Panc1 (cell line): ENCODE measurements at regions not wholly inside any gene's neighbourhood (a gene's known extent, or its start where the extent isn't known, plus 50 kb on each side); places are given as distances from the start of the nearest gene placed in this dataset.

Experiments used
- ATAC-seq: fragments of 200-7000 bp; cut with Tn5 transposase; 2 replicates; pipeline ENCODE4 v1.9.1; 2020; ENCODE audit warnings: mild to moderate bottlenecking, moderate library complexity
- BruUV-seq: library from RNA; stranded (reverse); fragments of 400-500 nt; replicated peaks from 2 replicates; lab custom pipeline; 2021; lab: Mats Ljungman, UMichigan
- CTCF ChIA-PET: fragments of 300-600 bp; sonication (Branson Sonifier 250); formaldehyde crosslinking; loops from one replicate; lab custom pipeline; 2022; ENCODE audit warnings: antibody characterized with exemption; lab: Charles Lee
- POLR2A ChIA-PET: fragments of 300-600 bp; sonication (Branson Sonifier 250); formaldehyde crosslinking; loops from one replicate; lab custom pipeline; 2022; ENCODE audit warnings: antibody characterized with exemption; lab: Charles Lee
- DNase-seq: peaks from one replicate; pipeline ENCODE4 v3.0.0-alpha.2; 2010; ENCODE audit warnings: low read depth, low spot score
- H3K27ac ChIP-seq: 2 replicates; pipeline ENCODE4 v1.5.1; 2011; ENCODE audit warnings: mild to moderate bottlenecking, low read length, inconsistent platforms
- H3K27me3 ChIP-seq: fragments of 200-500 bp; sonication (Bioruptor generic); 2 replicates; pipeline ENCODE4 v1.6.0; 2014; ENCODE audit warnings: low read length, inconsistent platforms; ENCODE audit not compliant: control insufficient read depth, insufficient read depth
- H3K36me3 ChIP-seq: fragments of 200-500 bp; sonication (Bioruptor generic); 2 replicates; pipeline ENCODE4 v1.5.1; 2014; ENCODE audit warnings: inconsistent platforms, mild to moderate bottlenecking, low read length, moderate library complexity; ENCODE audit not compliant: control insufficient read depth, insufficient read depth
- H3K4me1 ChIP-seq: 2 replicates; pipeline ENCODE4 v1.5.1; 2011; ENCODE audit warnings: inconsistent platforms, mild to moderate bottlenecking, low read length, moderate library complexity; ENCODE audit not compliant: control insufficient read depth, insufficient read depth
- H3K4me3 ChIP-seq, 2 experiments: 2 replicates each; pipeline ENCODE4 v1.5.1; 2011 to 2012; ENCODE audit warnings: low read depth in 2 of 2, low read length in 2 of 2, mild to moderate bottlenecking in 2 of 2, inconsistent platforms in 1 of 2, moderate library complexity in 1 of 2
- H3K9me3 ChIP-seq: fragments of 200-500 bp; sonication (Bioruptor generic); 2 replicates; pipeline ENCODE4 v1.5.1; 2014; ENCODE audit warnings: low read depth, mild to moderate bottlenecking, inconsistent platforms, low read length, moderate library complexity; ENCODE audit not compliant: control insufficient read depth, insufficient read depth
- POLR2AphosphoS5 ChIP-seq: IDR thresholded peaks from 2 replicates; pipeline ENCODE4 v1.6.1; 2012; ENCODE audit warnings: mild to moderate bottlenecking, low read depth, low read length, moderate library complexity
- SIN3A ChIP-seq: IDR thresholded peaks from 2 replicates; pipeline ENCODE4 v1.6.1; 2012; ENCODE audit warnings: low read depth, mild to moderate bottlenecking, low read length, moderate library complexity, borderline replicate concordance; ENCODE audit not compliant: insufficient read depth
- TCF7L2 ChIP-seq: IDR thresholded peaks from 2 replicates; pipeline ENCODE4 v1.6.1; 2011; ENCODE audit warnings: mild to moderate bottlenecking, low read depth, low read length, inconsistent platforms
- in situ Hi-C: cut with HindIII; loops from 2 replicates; pipeline ENCODE4 v1.10.0; 2016; ENCODE audit warnings: low sequenced_read_pairs, low pct_unique_long_range_greater_than_20kb
- intact Hi-C: fragments of 100-400 bp; cut with micrococcal nuclease; formaldehyde crosslinking; loops from one replicate; pipeline ENCODE4 v1.10.0; 2022; ENCODE audit not compliant: unreplicated experiment
- TF ChIP-seq, protein P1 (sequence below), 2 experiments: IDR thresholded peaks; 2 replicates each; pipeline ENCODE4 v1.6.1; 2011 to 2012; ENCODE audit warnings: low read depth in 2 of 2, control low read depth in 1 of 2, low read length in 1 of 2, mild to moderate bottlenecking in 1 of 2, moderate library complexity in 1 of 2; ENCODE audit not compliant: insufficient read depth in 1 of 2
- TF ChIP-seq, protein P2 (sequence below): fragments of 450-650 bp; IDR thresholded peaks from 2 replicates; pipeline ENCODE4 v1.5.1; 2017; ENCODE audit warnings: mild to moderate bottlenecking

DNA sequence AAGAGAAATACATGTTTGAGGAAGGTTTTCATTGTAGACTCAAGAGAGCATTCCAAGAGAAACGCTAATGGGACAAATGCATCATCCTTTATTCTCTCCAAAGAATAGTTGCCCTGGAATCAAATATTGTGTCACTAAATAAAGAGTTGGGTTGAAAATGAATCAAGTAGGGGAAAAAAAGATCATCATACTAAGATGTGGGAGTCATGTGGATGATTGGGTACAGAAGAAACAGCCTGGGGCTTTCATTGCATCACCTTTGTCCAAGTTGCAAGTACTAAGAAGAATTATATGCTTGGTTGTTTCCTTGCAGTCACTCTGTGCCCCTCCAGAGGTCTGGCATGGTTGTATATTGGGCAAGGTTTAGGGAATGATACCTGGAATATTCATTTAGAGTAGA, 658.9 kb downstream of the TOX3 start:
- ATAC-seq (no peak), DNase-seq (no peak)
- intact Hi-C loops, result no loop called here
- ChIA-PET CTCF (no interaction called here), POLR2A (no interaction called here)
- H3K4me1 ChIP-seq, result no peaks in the 10 kb centered on the region
- no peak overlapping the region for H3K4me3 ChIP-seq
- no peak overlapping the region for H3K27ac ChIP-seq
- H3K27me3 ChIP-seq, result no peaks in the 10 kb centered on the region
- H3K9me3 ChIP-seq, result no peaks in the 10 kb centered on the region
- in situ Hi-C loops, result no loop called here
- TF ChIP-seq POLR2AphosphoS5 (no peak), TCF7L2 (no peak), SIN3A (no peak)
- TF ChIP-seq, protein P1, sequence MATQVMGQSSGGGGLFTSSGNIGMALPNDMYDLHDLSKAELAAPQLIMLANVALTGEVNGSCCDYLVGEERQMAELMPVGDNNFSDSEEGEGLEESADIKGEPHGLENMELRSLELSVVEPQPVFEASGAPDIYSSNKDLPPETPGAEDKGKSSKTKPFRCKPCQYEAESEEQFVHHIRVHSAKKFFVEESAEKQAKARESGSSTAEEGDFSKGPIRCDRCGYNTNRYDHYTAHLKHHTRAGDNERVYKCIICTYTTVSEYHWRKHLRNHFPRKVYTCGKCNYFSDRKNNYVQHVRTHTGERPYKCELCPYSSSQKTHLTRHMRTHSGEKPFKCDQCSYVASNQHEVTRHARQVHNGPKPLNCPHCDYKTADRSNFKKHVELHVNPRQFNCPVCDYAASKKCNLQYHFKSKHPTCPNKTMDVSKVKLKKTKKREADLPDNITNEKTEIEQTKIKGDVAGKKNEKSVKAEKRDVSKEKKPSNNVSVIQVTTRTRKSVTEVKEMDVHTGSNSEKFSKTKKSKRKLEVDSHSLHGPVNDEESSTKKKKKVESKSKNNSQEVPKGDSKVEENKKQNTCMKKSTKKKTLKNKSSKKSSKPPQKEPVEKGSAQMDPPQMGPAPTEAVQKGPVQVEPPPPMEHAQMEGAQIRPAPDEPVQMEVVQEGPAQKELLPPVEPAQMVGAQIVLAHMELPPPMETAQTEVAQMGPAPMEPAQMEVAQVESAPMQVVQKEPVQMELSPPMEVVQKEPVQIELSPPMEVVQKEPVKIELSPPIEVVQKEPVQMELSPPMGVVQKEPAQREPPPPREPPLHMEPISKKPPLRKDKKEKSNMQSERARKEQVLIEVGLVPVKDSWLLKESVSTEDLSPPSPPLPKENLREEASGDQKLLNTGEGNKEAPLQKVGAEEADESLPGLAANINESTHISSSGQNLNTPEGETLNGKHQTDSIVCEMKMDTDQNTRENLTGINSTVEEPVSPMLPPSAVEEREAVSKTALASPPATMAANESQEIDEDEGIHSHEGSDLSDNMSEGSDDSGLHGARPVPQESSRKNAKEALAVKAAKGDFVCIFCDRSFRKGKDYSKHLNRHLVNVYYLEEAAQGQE (IDR thresholded peaks at IDR 0.05; ENCODE audit: insufficient read depth in 1 of 2, low read depth in 2 of 2, low read length in 1 of 2), result no peak
- TF ChIP-seq, protein P2, sequence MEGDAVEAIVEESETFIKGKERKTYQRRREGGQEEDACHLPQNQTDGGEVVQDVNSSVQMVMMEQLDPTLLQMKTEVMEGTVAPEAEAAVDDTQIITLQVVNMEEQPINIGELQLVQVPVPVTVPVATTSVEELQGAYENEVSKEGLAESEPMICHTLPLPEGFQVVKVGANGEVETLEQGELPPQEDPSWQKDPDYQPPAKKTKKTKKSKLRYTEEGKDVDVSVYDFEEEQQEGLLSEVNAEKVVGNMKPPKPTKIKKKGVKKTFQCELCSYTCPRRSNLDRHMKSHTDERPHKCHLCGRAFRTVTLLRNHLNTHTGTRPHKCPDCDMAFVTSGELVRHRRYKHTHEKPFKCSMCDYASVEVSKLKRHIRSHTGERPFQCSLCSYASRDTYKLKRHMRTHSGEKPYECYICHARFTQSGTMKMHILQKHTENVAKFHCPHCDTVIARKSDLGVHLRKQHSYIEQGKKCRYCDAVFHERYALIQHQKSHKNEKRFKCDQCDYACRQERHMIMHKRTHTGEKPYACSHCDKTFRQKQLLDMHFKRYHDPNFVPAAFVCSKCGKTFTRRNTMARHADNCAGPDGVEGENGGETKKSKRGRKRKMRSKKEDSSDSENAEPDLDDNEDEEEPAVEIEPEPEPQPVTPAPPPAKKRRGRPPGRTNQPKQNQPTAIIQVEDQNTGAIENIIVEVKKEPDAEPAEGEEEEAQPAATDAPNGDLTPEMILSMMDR, result no peak
- no peaks in the 10 kb centered on the region for H3K36me3 ChIP-seq
- no TSS peak for BruUV-seq

DNA sequence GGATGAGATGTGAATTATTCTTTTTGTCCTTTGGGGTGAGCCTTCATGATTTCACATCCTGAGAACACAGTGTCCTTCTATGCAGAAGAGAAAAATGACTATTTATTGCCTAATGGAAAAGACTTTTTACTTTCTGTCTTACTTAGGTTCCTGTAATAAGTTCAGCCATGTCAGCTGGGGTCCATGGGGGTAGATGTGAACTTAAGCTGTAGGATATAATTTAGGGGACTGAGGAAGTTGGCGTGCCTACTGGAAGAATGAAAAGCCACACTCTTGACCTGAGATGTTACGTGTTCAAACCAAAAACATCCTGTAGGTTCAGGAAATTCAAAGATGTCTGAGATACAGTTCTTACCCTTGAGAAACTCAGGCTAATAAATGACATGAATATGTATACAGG, 660.5 kb downstream of the TOX3 start:
- Histone ChIP-seq H3K27me3 (no peaks in the 10 kb centered on the region), H3K27ac (no peak overlapping the region), H3K4me1 (no peaks in the 10 kb centered on the region), H3K9me3 (no peaks in the 10 kb centered on the region), H3K36me3 (no peaks in the 10 kb centered on the region), H3K4me3 (no peak overlapping the region)
- in situ Hi-C loops (no loop called here), intact Hi-C loops (no loop called here)
- BruUV-seq, result no TSS peak
- ChIA-PET POLR2A (no interaction called here), CTCF (no interaction called here)
- DNase-seq (no peak), ATAC-seq (no peak)
- TF ChIP-seq, protein P1 (IDR thresholded peaks at IDR 0.05; ENCODE audit: insufficient read depth in 1 of 2, low read depth in 2 of 2, low read length in 1 of 2), result no peak
- no peak for TF ChIP-seq POLR2AphosphoS5
- no peak for TF ChIP-seq SIN3A
- TF ChIP-seq TCF7L2, result no peak
